Type B pancreatic cell (in vitro differentiated cells): ENCODE measurements at regions not wholly inside any gene's neighbourhood (a gene's known extent, or its start where the extent isn't known, plus 50 kb on each side); places are given as distances from the start of the nearest gene placed in this dataset.
"Not testable (repeated sequence)": the region's sequence is repeated elsewhere in the genome, so short reads cannot be mapped to it uniquely, and the experiment has no call there.

Experiments used
- DNase-seq: peaks from one replicate; pipeline ENCODE4 v3.0.0; 2021; ENCODE audit warnings: mixed read lengths; ENCODE audit not compliant: unreplicated experiment; ENCODE audit errors: extremely low spot score
- H3K27ac Mint-ChIP-seq: 2 replicates; pipeline ENCODE4 v1.8.0; 2021; ENCODE audit warnings: mild to moderate bottlenecking, mixed read lengths
- H3K27me3 Mint-ChIP-seq: 2 replicates; pipeline ENCODE4 v1.8.0; 2021; ENCODE audit warnings: mixed read lengths
- H3K36me3 Mint-ChIP-seq: 2 replicates; pipeline ENCODE4 v1.8.0; 2021; ENCODE audit warnings: mixed read lengths
- H3K4me1 Mint-ChIP-seq: one replicate; pipeline ENCODE4 v1.8.0; 2021; ENCODE audit warnings: mixed read lengths; ENCODE audit not compliant: unreplicated experiment
- H3K4me3 Mint-ChIP-seq: 2 replicates; pipeline ENCODE4 v1.8.0; 2021; ENCODE audit warnings: mild to moderate bottlenecking, mixed read lengths
- H3K9me3 Mint-ChIP-seq: 2 replicates; pipeline ENCODE4 v1.8.0; 2021; ENCODE audit warnings: mixed read lengths

- H3K4me3 Mint-ChIP-seq, H3K27ac Mint-ChIP-seq, H3K27me3 Mint-ChIP-seq: not testable (repeated sequence)
These were observed 864.9 kb upstream of the TPTE start for GRCh38 chr21:9656455-9656854.

GRCh38 chr21:9657779-9658178 is 863.6 kb upstream of the TPTE start:
- not testable (repeated sequence) for H3K4me1 Mint-ChIP-seq, H3K27ac Mint-ChIP-seq
- H3K9me3 Mint-ChIP-seq = peaks cover 11% of the 10 kb centered on the region

More at GRCh38 chr21:9656455-9656854, 864.9 kb upstream of the TPTE start:
- H3K4me1 Mint-ChIP-seq, DNase-seq, H3K36me3 Mint-ChIP-seq: not testable (repeated sequence)
- peaks cover 11% of the 10 kb centered on the region for H3K9me3 Mint-ChIP-seq

GRCh38 chr21:9659877-9660276 is 861.5 kb upstream of the TPTE start:
- H3K27me3 Mint-ChIP-seq, H3K4me3 Mint-ChIP-seq, H3K36me3 Mint-ChIP-seq, DNase-seq, H3K4me1 Mint-ChIP-seq, H3K27ac Mint-ChIP-seq: not testable (repeated sequence)
- peaks cover 11% of the 10 kb centered on the region for H3K9me3 Mint-ChIP-seq

More at GRCh38 chr21:9657779-9658178, 863.6 kb upstream of the TPTE start:
- not testable (repeated sequence) for DNase-seq, H3K4me3 Mint-ChIP-seq, H3K36me3 Mint-ChIP-seq, H3K27me3 Mint-ChIP-seq

GRCh38 chr21:9663914-9664729 is 857.3 kb upstream of the TPTE start:
- not testable (repeated sequence) for H3K9me3 Mint-ChIP-seq, H3K4me1 Mint-ChIP-seq, H3K4me3 Mint-ChIP-seq, H3K27ac Mint-ChIP-seq, H3K27me3 Mint-ChIP-seq, H3K36me3 Mint-ChIP-seq, DNase-seq

- H3K36me3 Mint-ChIP-seq, H3K27ac Mint-ChIP-seq, DNase-seq, H3K4me1 Mint-ChIP-seq, H3K4me3 Mint-ChIP-seq, H3K9me3 Mint-ChIP-seq, H3K27me3 Mint-ChIP-seq: not testable (repeated sequence)
These were observed 845.6 kb upstream of the TPTE start for GRCh38 chr21:9675811-9676210.

- not testable (repeated sequence) for H3K27me3 Mint-ChIP-seq, DNase-seq, H3K4me3 Mint-ChIP-seq, H3K27ac Mint-ChIP-seq, H3K36me3 Mint-ChIP-seq, H3K4me1 Mint-ChIP-seq, H3K9me3 Mint-ChIP-seq
These were observed 842.4 kb upstream of the TPTE start for GRCh38 chr21:9679029-9679428.

GRCh38 chr21:9688945-9689344 is 832.4 kb upstream of the TPTE start:
- not testable (repeated sequence) for DNase-seq, H3K9me3 Mint-ChIP-seq, H3K4me1 Mint-ChIP-seq, H3K27ac Mint-ChIP-seq, H3K27me3 Mint-ChIP-seq, H3K4me3 Mint-ChIP-seq, H3K36me3 Mint-ChIP-seq

- not testable (repeated sequence) for H3K27ac Mint-ChIP-seq, H3K9me3 Mint-ChIP-seq, H3K27me3 Mint-ChIP-seq, H3K4me3 Mint-ChIP-seq, DNase-seq, H3K4me1 Mint-ChIP-seq, H3K36me3 Mint-ChIP-seq
These were observed 830.4 kb upstream of the TPTE start for GRCh38 chr21:9690981-9691380.

- not testable (repeated sequence) for H3K4me3 Mint-ChIP-seq, H3K27me3 Mint-ChIP-seq, DNase-seq, H3K9me3 Mint-ChIP-seq, H3K36me3 Mint-ChIP-seq, H3K4me1 Mint-ChIP-seq, H3K27ac Mint-ChIP-seq
These were observed 825.6 kb upstream of the TPTE start for GRCh38 chr21:9695759-9696158.

GRCh38 chr21:9697751-9698150 is 823.6 kb upstream of the TPTE start:
- H3K4me3 Mint-ChIP-seq, H3K9me3 Mint-ChIP-seq, DNase-seq, H3K27ac Mint-ChIP-seq, H3K36me3 Mint-ChIP-seq, H3K27me3 Mint-ChIP-seq, H3K4me1 Mint-ChIP-seq: not testable (repeated sequence)

GRCh38 chr21:9705016-9705415 is 816.4 kb upstream of the TPTE start:
- not testable (repeated sequence) for H3K4me1 Mint-ChIP-seq, H3K9me3 Mint-ChIP-seq, H3K27ac Mint-ChIP-seq, H3K36me3 Mint-ChIP-seq, H3K27me3 Mint-ChIP-seq, H3K4me3 Mint-ChIP-seq, DNase-seq

- not testable (repeated sequence) for H3K36me3 Mint-ChIP-seq, H3K27ac Mint-ChIP-seq, H3K27me3 Mint-ChIP-seq, H3K4me1 Mint-ChIP-seq, H3K9me3 Mint-ChIP-seq, DNase-seq, H3K4me3 Mint-ChIP-seq
These were observed 815.9 kb upstream of the TPTE start for GRCh38 chr21:9705455-9705854.

GRCh38 chr21:9724542-9724941 is 796.8 kb upstream of the TPTE start:
- not testable (repeated sequence) for H3K4me3 Mint-ChIP-seq, H3K4me1 Mint-ChIP-seq, H3K27me3 Mint-ChIP-seq, DNase-seq, H3K27ac Mint-ChIP-seq, H3K36me3 Mint-ChIP-seq
- H3K9me3 Mint-ChIP-seq = peaks cover 14% of the 10 kb centered on the region

GRCh38 chr21:9727187-9727586 is 794.2 kb upstream of the TPTE start:
- H3K36me3 Mint-ChIP-seq, DNase-seq, H3K27me3 Mint-ChIP-seq, H3K4me3 Mint-ChIP-seq, H3K27ac Mint-ChIP-seq, H3K4me1 Mint-ChIP-seq: not testable (repeated sequence)
- peaks cover 14% of the 10 kb centered on the region for H3K9me3 Mint-ChIP-seq
